Aorta (tissue), 5 donors: ENCODE measurements at regions not wholly inside any gene's neighbourhood (a gene's known extent, or its start where the extent isn't known, plus 50 kb on each side); places are given as distances from the start of the nearest gene placed in this dataset.

Source experiments
- ATAC-seq: fragments of 200-7000 bp; cut with Tn5 transposase; one replicate; pipeline ENCODE4 v1.9.1; 2022; ENCODE audit warnings: moderate library complexity; ENCODE audit not compliant: low FRiP score
- DNase-seq, 2 donors: peaks; one replicate each; pipeline ENCODE4 v3.0.0-alpha.2; 2020
- H3K27ac ChIP-seq, 2 donors: one replicate each; pipeline ENCODE4 v1.5.1; 2013; ENCODE audit warnings: low read length in 2 of 2, mild to moderate bottlenecking in 2 of 2, moderate library complexity in 2 of 2, control low read depth in 1 of 2, inconsistent platforms in 1 of 2, low read depth in 1 of 2
- H3K27me3 ChIP-seq, 2 donors: one replicate each; pipeline ENCODE4 v1.6.1; 2013; ENCODE audit warnings: control low read depth in 1 of 2, low read length in 1 of 2, mild to moderate bottlenecking in 1 of 2, moderate library complexity in 1 of 2; ENCODE audit not compliant: insufficient read depth in 2 of 2, control insufficient read depth in 1 of 2
- H3K36me3 ChIP-seq, 2 donors: one replicate each; pipeline ENCODE4 v1.6.1; 2013; ENCODE audit warnings: control low read depth in 1 of 2, low read length in 1 of 2, mild to moderate bottlenecking in 1 of 2; ENCODE audit not compliant: insufficient read depth in 2 of 2, control insufficient read depth in 1 of 2
- H3K4me1 ChIP-seq, 2 donors: one replicate each; pipeline ENCODE4 v1.6.1; 2013; ENCODE audit warnings: low read length in 2 of 2, control low read depth in 1 of 2, mild to moderate bottlenecking in 1 of 2, moderate library complexity in 1 of 2; ENCODE audit not compliant: insufficient read depth in 2 of 2, control insufficient read depth in 1 of 2
- H3K4me3 ChIP-seq, 2 donors: one replicate each; pipeline ENCODE4 v1.5.1; 2013; ENCODE audit warnings: low read length in 2 of 2, control low read depth in 1 of 2, mild to moderate bottlenecking in 1 of 2
- H3K9me3 ChIP-seq: one replicate; pipeline ENCODE4 v1.6.1; 2013; ENCODE audit warnings: mild to moderate bottlenecking, low read length; ENCODE audit not compliant: control insufficient read depth
- whole genome bisulfite sequencing, 2 donors: extraction: QIAGEN DNeasy Blood & Tissue Kit; methylation state at CpG; one replicate each; pipeline ENCODE4 v1.1.7; 2013; 5-methylcytosine and 5-hydroxymethylcytosine counted together
- intact Hi-C, 2 donors: fragments of 100-400 bp; cut with DNase I; formaldehyde crosslinking; loops; one replicate each; pipeline versions ENCODE4 v1.14.2 to v1.15.0; 2022
- donor health status: healthy with polysubstance abuse.
- donor health status: Bipolar disorder and iron deficiency.
- donor health status: DM: no; HTN: no; CAD: no.
- donor health status: DM: no; HTN: no; CAD: no.
- donor health status: DM: yes; HTN: yes; CAD: no.

- no peak overlapping the region for H3K27ac ChIP-seq
- no peaks in the 10 kb centered on the region for H3K27me3 ChIP-seq
- intact Hi-C loops = no loop called here
- H3K4me1 ChIP-seq = no peaks in the 10 kb centered on the region
- ATAC-seq = no peak
- DNase-seq = no peak
- no peak overlapping the region for H3K4me3 ChIP-seq
- no peaks in the 10 kb centered on the region for H3K36me3 ChIP-seq
- no peaks in the 10 kb centered on the region for H3K9me3 ChIP-seq
- WGBS, 2 donors = 54 to 76% methylated on average over 4 of the region's 4 CpGs
Measured at GRCh38 chr4:45751877-45752530, 371.9 kb downstream of the GABRG1 start.

- Histone ChIP-seq H3K27me3 (no peaks in the 10 kb centered on the region), H3K4me1 (no peaks in the 10 kb centered on the region), H3K9me3 (no peaks in the 10 kb centered on the region), H3K36me3 (no peaks in the 10 kb centered on the region), H3K27ac (no peak overlapping the region), H3K4me3 (no peak overlapping the region)
- DNase-seq (no peak), ATAC-seq (no peak)
- intact Hi-C loops = no loop called here
- 51 to 54% methylated on average over 2 of the region's 2 CpGs for WGBS, 2 donors
Measured at GRCh38 chr4:45750721-45751120, 373.1 kb downstream of the GABRG1 start.

GRCh38 chr4:45745741-45746140 is 378.1 kb downstream of the GABRG1 start:
- no peaks in the 10 kb centered on the region for H3K27me3 ChIP-seq
- H3K27ac ChIP-seq = no peak overlapping the region
- no peaks in the 10 kb centered on the region for H3K4me1 ChIP-seq
- DNase-seq = no peak
- intact Hi-C loops = no loop called here
- 83 to 89% methylated on average over 3 of the region's 3 CpGs for WGBS, 2 donors
- H3K4me3 ChIP-seq = no peak overlapping the region
- ATAC-seq = no peak
- H3K36me3 ChIP-seq = no peaks in the 10 kb centered on the region
- H3K9me3 ChIP-seq = no peaks in the 10 kb centered on the region

GRCh38 chr4:45741897-45742296 is 382.0 kb downstream of the GABRG1 start:
- no peaks in the 10 kb centered on the region for H3K27me3 ChIP-seq
- ATAC-seq = no peak
- no peak overlapping the region for H3K4me3 ChIP-seq
- H3K36me3 ChIP-seq = no peaks in the 10 kb centered on the region
- no peak overlapping the region for H3K27ac ChIP-seq
- H3K9me3 ChIP-seq = no peaks in the 10 kb centered on the region
- no peak for DNase-seq
- H3K4me1 ChIP-seq = no peaks in the 10 kb centered on the region
- intact Hi-C loops = no loop called here
- whole genome bisulfite sequencing, 2 donors = 74 to 77% methylated on average over 1 of the region's 1 CpG

GRCh38 chr4:45732161-45732560 is 391.7 kb downstream of the GABRG1 start:
- H3K4me1 ChIP-seq = no peaks in the 10 kb centered on the region
- intact Hi-C loops = no loop called here
- WGBS, 2 donors = 40 to 42% methylated on average over 1 of the region's 1 CpG

GRCh38 chr4:45716093-45716492 is 407.8 kb downstream of the GABRG1 start:
- Histone ChIP-seq H3K4me1 (no peaks in the 10 kb centered on the region), H3K4me3 (no peak overlapping the region), H3K27me3 (no peaks in the 10 kb centered on the region), H3K27ac (no peak overlapping the region), H3K9me3 (no peaks in the 10 kb centered on the region), H3K36me3 (no peaks in the 10 kb centered on the region)
- intact Hi-C loops = no loop called here
- WGBS, 2 donors = 86 to 87% methylated on average over 3 of the region's 3 CpGs
- ATAC-seq = no peak
- DNase-seq = no peak

More at GRCh38 chr4:45732161-45732560, 391.7 kb downstream of the GABRG1 start:
- Histone ChIP-seq H3K4me3 (no peak overlapping the region), H3K27me3 (no peaks in the 10 kb centered on the region), H3K27ac (no peak overlapping the region), H3K36me3 (no peaks in the 10 kb centered on the region), H3K9me3 (no peaks in the 10 kb centered on the region)
- DNase-seq = no peak
- ATAC-seq = no peak

- H3K27ac ChIP-seq = no peak overlapping the region
- H3K36me3 ChIP-seq = no peaks in the 10 kb centered on the region
- H3K4me3 ChIP-seq = no peak overlapping the region
- DNase-seq = no peak
- no peak for ATAC-seq
- H3K4me1 ChIP-seq = no peaks in the 10 kb centered on the region
- no peaks in the 10 kb centered on the region for H3K27me3 ChIP-seq
- 58 to 72% methylated on average over 1 of the region's 1 CpG for WGBS, 2 donors
- intact Hi-C loops = no loop called here
- no peaks in the 10 kb centered on the region for H3K9me3 ChIP-seq
Measured at GRCh38 chr4:45713996-45714395, 409.9 kb downstream of the GABRG1 start.

- H3K27me3 ChIP-seq = no peaks in the 10 kb centered on the region
- no peaks in the 10 kb centered on the region for H3K4me1 ChIP-seq
- no peak overlapping the region for H3K27ac ChIP-seq
- no peaks in the 10 kb centered on the region for H3K36me3 ChIP-seq
- no peaks in the 10 kb centered on the region for H3K9me3 ChIP-seq
- ATAC-seq (no peak), DNase-seq (no peak)
- WGBS, 2 donors = 80% methylated on average over 2 of the region's 2 CpGs
- H3K4me3 ChIP-seq = no peak overlapping the region
- intact Hi-C loops = no loop called here
Measured at GRCh38 chr4:45701621-45702020, 422.2 kb downstream of the GABRG1 start.

GRCh38 chr4:45693746-45694145 is 430.1 kb downstream of the GABRG1 start:
- no peaks in the 10 kb centered on the region for H3K9me3 ChIP-seq
- no peaks in the 10 kb centered on the region for H3K36me3 ChIP-seq
- intact Hi-C loops = no loop called here
- H3K4me3 ChIP-seq = no peak overlapping the region
- DNase-seq (no peak), ATAC-seq (no peak)
- peaks cover 0 to 3% of the 10 kb centered on the region in 2 donors for H3K4me1 ChIP-seq
- no peak overlapping the region for H3K27ac ChIP-seq
- H3K27me3 ChIP-seq = no peaks in the 10 kb centered on the region
